ENCODE measurements at regions not wholly inside any gene's neighbourhood (a gene's known extent, or its start where the extent isn't known, plus 50 kb on each side); places are given as distances from the start of the nearest gene placed in this dataset.

DNA sequence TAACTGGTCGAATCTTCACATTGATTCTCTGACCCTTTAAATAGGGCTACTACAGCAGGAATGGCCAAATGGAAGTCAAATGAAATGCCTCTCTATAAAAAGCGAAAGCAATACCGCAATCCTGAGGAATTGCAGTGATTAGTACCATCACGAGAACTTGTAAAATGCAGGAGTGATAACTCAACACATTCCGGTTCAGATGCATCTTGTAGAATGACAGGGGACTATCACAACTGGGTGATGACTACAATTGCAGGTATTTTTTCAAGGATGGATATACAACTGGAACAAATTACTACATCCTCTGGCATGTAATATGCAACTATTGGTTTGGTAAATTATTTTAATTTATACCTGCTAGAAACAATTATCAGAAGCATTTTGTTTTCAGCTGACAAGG is 140.4 kb downstream of the PCDH20 start:
- TF ChIP-seq, protein P1, sequence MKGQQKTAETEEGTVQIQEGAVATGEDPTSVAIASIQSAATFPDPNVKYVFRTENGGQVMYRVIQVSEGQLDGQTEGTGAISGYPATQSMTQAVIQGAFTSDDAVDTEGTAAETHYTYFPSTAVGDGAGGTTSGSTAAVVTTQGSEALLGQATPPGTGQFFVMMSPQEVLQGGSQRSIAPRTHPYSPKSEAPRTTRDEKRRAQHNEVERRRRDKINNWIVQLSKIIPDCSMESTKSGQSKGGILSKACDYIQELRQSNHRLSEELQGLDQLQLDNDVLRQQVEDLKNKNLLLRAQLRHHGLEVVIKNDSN (IDR thresholded peaks at IDR 0.05; ENCODE audit: borderline replicate concordance, extremely low read length, insufficient read depth, low read depth, low read length), result no peak
- TF ChIP-seq, protein P2, sequence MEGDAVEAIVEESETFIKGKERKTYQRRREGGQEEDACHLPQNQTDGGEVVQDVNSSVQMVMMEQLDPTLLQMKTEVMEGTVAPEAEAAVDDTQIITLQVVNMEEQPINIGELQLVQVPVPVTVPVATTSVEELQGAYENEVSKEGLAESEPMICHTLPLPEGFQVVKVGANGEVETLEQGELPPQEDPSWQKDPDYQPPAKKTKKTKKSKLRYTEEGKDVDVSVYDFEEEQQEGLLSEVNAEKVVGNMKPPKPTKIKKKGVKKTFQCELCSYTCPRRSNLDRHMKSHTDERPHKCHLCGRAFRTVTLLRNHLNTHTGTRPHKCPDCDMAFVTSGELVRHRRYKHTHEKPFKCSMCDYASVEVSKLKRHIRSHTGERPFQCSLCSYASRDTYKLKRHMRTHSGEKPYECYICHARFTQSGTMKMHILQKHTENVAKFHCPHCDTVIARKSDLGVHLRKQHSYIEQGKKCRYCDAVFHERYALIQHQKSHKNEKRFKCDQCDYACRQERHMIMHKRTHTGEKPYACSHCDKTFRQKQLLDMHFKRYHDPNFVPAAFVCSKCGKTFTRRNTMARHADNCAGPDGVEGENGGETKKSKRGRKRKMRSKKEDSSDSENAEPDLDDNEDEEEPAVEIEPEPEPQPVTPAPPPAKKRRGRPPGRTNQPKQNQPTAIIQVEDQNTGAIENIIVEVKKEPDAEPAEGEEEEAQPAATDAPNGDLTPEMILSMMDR (IDR thresholded peaks at IDR 0.05 in 2 of 3, conservative IDR thresholded peaks at IDR 0.05 in 1 of 3; ENCODE audit: control insufficient read depth in 2 of 3, extremely low read depth in 1 of 3, insufficient read depth in 1 of 3, low read depth in 3 of 3, low read length in 3 of 3), result no peak
- TF ChIP-seq CBX3 (IDR thresholded peaks at IDR 0.05; ENCODE audit: borderline replicate concordance, low read depth) (no peak), EZH2 (IDR thresholded peaks at IDR 0.05; ENCODE audit: borderline replicate concordance, control insufficient read depth, low read depth, low read length) (no peak), SRF (IDR thresholded peaks at IDR 0.05; ENCODE audit: low read depth in 2 of 2, low read length in 2 of 2) (no peak), POLR2A (IDR thresholded peaks at IDR 0.05; ENCODE audit: low read depth, low read length) (no peak), STAT1 (conservative IDR thresholded peaks at IDR 0.05) (no peak)
- TF ChIP-seq, protein P3, sequence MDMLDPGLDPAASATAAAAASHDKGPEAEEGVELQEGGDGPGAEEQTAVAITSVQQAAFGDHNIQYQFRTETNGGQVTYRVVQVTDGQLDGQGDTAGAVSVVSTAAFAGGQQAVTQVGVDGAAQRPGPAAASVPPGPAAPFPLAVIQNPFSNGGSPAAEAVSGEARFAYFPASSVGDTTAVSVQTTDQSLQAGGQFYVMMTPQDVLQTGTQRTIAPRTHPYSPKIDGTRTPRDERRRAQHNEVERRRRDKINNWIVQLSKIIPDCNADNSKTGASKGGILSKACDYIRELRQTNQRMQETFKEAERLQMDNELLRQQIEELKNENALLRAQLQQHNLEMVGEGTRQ (IDR thresholded peaks at IDR 0.05; ENCODE audit: borderline replicate concordance, low read depth, low read length), result no peak

Measured in GM12878 (cell line).